ENCODE measurements at regions not wholly inside any gene's neighbourhood (a gene's known extent, or its start where the extent isn't known, plus 50 kb on each side); places are given as distances from the start of the nearest gene placed in this dataset.

DNA sequence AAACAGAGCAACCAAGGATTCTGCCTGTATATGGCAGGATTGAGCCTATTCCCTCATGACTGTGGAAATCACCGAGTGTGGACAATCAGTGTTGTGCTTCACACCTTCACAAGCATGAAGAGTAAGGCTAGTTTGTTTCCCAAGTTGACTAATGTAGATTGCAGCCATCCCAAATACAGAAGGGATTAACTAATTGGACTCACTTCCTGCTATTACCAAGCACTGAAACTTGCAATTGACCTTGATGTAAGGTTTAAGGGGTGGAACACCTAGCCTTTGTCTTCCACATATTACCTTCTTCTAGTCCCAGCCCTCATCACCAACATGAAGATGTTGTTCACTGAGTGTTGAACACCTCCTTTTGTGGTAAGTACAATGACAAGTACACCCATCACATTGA, 120.9 kb upstream of the RND3 start:
- TF ChIP-seq, protein P1, sequence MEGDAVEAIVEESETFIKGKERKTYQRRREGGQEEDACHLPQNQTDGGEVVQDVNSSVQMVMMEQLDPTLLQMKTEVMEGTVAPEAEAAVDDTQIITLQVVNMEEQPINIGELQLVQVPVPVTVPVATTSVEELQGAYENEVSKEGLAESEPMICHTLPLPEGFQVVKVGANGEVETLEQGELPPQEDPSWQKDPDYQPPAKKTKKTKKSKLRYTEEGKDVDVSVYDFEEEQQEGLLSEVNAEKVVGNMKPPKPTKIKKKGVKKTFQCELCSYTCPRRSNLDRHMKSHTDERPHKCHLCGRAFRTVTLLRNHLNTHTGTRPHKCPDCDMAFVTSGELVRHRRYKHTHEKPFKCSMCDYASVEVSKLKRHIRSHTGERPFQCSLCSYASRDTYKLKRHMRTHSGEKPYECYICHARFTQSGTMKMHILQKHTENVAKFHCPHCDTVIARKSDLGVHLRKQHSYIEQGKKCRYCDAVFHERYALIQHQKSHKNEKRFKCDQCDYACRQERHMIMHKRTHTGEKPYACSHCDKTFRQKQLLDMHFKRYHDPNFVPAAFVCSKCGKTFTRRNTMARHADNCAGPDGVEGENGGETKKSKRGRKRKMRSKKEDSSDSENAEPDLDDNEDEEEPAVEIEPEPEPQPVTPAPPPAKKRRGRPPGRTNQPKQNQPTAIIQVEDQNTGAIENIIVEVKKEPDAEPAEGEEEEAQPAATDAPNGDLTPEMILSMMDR (IDR thresholded peaks at IDR 0.05; ENCODE audit: insufficient read depth, low read length) = no peak
- TF ChIP-seq POLR2AphosphoS5 (IDR thresholded peaks at IDR 0.05; ENCODE audit: low read depth) = no peak
